ENCODE measurements at regions not wholly inside any gene's neighbourhood (a gene's known extent, or its start where the extent isn't known, plus 50 kb on each side); places are given as distances from the start of the nearest gene placed in this dataset.

DNA sequence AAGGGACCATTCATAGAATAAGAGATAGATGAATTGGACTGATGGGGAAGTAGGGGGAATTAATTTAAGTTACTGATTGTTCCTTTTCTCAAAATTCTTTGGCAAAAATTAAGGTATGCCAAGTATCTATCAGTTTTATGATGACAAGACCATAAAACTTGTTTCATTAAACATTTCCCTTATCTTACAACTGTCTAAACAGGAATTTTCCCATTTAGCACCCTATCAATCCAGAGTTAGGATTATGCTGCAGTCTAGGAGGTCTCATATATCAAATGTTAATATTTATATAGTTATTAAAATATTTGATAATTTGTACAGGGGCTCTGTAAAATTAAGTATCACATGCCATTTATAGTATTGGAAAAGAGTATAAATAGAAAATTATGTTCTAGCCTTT is 51.5 kb upstream of the ARID1B start:
- TF ChIP-seq BACH2 (CRISPR knock-in tag; IDR thresholded peaks at IDR 0.05; ENCODE audit: borderline replicate concordance) (no peak), ESRRG (CRISPR knock-in tag; IDR thresholded peaks at IDR 0.05) (no peak), OSR1 (CRISPR knock-in tag; IDR thresholded peaks at IDR 0.05) (no peak), GLIS3 (CRISPR knock-in tag; IDR thresholded peaks at IDR 0.05) (no peak), TOX (CRISPR knock-in tag; IDR thresholded peaks at IDR 0.05; ENCODE audit: borderline replicate concordance) (no peak), CSDC2 (CRISPR knock-in tag; IDR thresholded peaks at IDR 0.05) (no peak), SNAI2 (CRISPR knock-in tag; IDR thresholded peaks at IDR 0.05) (no peak), ZNF70 (CRISPR knock-in tag; IDR thresholded peaks at IDR 0.05) (no peak), ZNF8 (CRISPR knock-in tag; IDR thresholded peaks at IDR 0.05) (no peak), ZFP3 (CRISPR knock-in tag; IDR thresholded peaks at IDR 0.05) (no peak)
- TF ChIP-seq, protein P1, sequence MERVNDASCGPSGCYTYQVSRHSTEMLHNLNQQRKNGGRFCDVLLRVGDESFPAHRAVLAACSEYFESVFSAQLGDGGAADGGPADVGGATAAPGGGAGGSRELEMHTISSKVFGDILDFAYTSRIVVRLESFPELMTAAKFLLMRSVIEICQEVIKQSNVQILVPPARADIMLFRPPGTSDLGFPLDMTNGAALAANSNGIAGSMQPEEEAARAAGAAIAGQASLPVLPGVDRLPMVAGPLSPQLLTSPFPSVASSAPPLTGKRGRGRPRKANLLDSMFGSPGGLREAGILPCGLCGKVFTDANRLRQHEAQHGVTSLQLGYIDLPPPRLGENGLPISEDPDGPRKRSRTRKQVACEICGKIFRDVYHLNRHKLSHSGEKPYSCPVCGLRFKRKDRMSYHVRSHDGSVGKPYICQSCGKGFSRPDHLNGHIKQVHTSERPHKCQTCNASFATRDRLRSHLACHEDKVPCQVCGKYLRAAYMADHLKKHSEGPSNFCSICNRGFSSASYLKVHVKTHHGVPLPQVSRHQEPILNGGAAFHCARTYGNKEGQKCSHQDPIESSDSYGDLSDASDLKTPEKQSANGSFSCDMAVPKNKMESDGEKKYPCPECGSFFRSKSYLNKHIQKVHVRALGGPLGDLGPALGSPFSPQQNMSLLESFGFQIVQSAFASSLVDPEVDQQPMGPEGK (CRISPR knock-in tag; IDR thresholded peaks at IDR 0.05; ENCODE audit: borderline replicate concordance) = no peak
- TF ChIP-seq, protein P2, sequence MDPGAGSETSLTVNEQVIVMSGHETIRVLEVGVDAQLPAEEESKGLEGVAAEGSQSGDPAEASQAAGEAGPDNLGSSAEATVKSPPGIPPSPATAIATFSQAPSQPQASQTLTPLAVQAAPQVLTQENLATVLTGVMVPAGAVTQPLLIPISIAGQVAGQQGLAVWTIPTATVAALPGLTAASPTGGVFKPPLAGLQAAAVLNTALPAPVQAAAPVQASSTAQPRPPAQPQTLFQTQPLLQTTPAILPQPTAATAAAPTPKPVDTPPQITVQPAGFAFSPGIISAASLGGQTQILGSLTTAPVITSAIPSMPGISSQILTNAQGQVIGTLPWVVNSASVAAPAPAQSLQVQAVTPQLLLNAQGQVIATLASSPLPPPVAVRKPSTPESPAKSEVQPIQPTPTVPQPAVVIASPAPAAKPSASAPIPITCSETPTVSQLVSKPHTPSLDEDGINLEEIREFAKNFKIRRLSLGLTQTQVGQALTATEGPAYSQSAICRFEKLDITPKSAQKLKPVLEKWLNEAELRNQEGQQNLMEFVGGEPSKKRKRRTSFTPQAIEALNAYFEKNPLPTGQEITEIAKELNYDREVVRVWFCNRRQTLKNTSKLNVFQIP (CRISPR knock-in tag; IDR thresholded peaks at IDR 0.05; ENCODE audit: borderline replicate concordance, low read depth) = no peak
- TF ChIP-seq, protein P3, sequence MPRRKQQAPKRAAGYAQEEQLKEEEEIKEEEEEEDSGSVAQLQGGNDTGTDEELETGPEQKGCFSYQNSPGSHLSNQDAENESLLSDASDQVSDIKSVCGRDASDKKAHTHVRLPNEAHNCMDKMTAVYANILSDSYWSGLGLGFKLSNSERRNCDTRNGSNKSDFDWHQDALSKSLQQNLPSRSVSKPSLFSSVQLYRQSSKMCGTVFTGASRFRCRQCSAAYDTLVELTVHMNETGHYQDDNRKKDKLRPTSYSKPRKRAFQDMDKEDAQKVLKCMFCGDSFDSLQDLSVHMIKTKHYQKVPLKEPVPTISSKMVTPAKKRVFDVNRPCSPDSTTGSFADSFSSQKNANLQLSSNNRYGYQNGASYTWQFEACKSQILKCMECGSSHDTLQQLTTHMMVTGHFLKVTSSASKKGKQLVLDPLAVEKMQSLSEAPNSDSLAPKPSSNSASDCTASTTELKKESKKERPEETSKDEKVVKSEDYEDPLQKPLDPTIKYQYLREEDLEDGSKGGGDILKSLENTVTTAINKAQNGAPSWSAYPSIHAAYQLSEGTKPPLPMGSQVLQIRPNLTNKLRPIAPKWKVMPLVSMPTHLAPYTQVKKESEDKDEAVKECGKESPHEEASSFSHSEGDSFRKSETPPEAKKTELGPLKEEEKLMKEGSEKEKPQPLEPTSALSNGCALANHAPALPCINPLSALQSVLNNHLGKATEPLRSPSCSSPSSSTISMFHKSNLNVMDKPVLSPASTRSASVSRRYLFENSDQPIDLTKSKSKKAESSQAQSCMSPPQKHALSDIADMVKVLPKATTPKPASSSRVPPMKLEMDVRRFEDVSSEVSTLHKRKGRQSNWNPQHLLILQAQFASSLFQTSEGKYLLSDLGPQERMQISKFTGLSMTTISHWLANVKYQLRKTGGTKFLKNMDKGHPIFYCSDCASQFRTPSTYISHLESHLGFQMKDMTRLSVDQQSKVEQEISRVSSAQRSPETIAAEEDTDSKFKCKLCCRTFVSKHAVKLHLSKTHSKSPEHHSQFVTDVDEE (CRISPR knock-in tag; IDR thresholded peaks at IDR 0.05) = no peak
- no peak for ATAC-seq

DNA sequence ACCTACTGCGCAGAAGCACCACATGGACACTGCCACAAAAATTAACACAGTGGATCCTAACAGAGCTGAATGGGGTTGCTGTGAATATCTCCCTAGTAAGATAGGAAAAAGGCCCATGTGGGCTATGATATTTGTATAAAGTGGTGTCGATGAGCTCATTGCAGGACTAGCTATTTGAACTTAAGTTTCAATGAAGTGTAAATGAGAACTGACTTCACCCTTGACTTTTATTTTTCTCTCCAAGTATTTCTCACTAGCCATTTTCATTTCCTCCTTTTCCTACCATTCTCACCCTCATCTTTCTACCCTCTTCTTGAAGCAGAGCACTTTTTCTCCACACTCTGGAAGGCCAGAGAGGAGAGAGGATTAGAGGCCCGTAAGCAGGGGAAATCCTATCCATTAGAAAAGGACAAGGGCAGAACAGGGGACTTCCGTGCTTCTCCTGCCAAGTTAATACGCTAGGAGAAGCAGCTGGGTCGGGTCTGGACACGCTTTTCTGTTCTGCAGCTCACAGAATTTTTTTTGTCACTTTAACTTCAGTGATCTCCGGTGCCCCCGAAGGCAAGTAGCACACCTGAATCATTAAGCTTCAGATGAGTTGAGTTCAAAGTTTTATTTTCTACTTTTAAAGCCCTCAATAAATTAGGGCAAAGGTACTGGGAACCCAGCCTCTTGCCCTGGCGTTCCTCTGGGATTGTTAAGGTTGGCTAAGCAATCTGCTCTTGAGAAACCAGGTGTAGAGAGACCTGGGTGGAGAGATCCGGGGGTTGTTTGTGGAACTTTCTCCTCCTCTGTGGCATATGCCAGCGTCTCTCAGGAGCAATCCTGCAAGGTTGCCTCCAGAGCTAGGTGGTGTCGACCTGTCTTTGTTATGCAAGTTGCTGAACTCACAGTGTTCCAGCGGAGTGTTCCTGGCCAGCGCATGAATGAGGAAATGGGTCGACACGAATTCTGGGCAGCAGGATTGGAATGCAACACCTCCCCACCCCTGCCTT is 56.2 kb upstream of the ARID1B start:
- TF ChIP-seq, protein P2 (CRISPR knock-in tag; IDR thresholded peaks at IDR 0.05; ENCODE audit: borderline replicate concordance, low read depth) = no peak
- TF ChIP-seq ZFP3 (CRISPR knock-in tag; IDR thresholded peaks at IDR 0.05) (no peak), OSR1 (CRISPR knock-in tag; IDR thresholded peaks at IDR 0.05) (no peak), SNAI2 (CRISPR knock-in tag; IDR thresholded peaks at IDR 0.05) (no peak), ZNF70 (CRISPR knock-in tag; IDR thresholded peaks at IDR 0.05) (no peak), TCF4 (CRISPR knock-in tag; IDR thresholded peaks at IDR 0.05; ENCODE audit: borderline replicate concordance) (no peak), ARNTL (CRISPR knock-in tag; IDR thresholded peaks at IDR 0.05; ENCODE audit: borderline replicate concordance, low read depth) (no peak)
- TF ChIP-seq, protein P1 (CRISPR knock-in tag; IDR thresholded peaks at IDR 0.05; ENCODE audit: borderline replicate concordance) = no peak
- ATAC-seq = no peak

DNA sequence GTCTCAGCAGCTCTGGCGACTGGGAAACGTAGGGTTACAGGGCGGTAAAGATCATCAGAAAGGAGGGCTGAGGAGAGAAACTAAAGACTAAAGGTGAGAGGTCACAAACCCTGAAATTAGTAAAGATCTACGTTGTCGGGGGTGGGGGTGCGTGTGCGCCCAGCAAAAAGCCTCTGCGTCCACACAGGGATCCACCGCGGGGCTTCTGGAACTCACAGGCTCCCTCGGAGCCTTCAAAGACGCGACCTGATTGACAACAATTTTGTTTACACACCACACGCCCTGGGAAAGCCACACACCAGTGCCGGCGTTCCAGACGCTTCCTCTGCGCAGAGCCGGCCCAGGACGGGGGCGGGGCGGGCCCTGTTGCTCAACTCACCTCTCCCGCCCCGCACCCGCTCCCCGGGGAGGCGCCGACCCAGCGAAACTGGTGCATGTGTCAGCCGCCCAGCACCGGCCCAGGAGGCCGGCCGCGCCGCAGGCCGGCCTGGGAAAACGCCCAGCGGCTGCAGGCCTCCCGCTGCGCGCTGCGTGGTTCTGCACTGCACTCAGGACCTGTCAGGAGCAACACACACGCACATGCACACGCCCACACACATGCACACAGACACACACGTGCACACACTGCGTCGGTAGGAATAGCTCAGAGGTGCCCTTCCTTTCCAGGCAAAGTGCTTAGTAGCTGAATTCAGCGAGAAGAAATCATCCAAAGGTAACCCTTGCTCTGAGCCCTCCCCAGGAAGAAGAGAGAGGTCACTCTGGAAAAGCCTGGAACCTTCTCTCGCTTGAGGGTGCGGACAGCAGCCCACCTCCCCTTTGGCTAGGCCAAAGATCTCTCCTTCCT is 57.2 kb upstream of the ARID1B start:
- ATAC-seq = no peak
- no peak for TF ChIP-seq ZNF8 (CRISPR knock-in tag; IDR thresholded peaks at IDR 0.05)
- TF ChIP-seq ZC3H10 (CRISPR knock-in tag; IDR thresholded peaks at IDR 0.05) = no peak
- TF ChIP-seq, protein P4, sequence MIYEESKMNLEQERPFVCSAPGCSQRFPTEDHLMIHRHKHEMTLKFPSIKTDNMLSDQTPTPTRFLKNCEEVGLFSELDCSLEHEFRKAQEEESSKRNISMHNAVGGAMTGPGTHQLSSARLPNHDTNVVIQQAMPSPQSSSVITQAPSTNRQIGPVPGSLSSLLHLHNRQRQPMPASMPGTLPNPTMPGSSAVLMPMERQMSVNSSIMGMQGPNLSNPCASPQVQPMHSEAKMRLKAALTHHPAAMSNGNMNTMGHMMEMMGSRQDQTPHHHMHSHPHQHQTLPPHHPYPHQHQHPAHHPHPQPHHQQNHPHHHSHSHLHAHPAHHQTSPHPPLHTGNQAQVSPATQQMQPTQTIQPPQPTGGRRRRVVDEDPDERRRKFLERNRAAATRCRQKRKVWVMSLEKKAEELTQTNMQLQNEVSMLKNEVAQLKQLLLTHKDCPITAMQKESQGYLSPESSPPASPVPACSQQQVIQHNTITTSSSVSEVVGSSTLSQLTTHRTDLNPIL (CRISPR knock-in tag; IDR thresholded peaks at IDR 0.05; ENCODE audit: low read depth) = no peak
- no peak for TF ChIP-seq TOX (CRISPR knock-in tag; IDR thresholded peaks at IDR 0.05; ENCODE audit: borderline replicate concordance)
